ENCODE measurements at regions not wholly inside any gene's neighbourhood (a gene's known extent, or its start where the extent isn't known, plus 50 kb on each side); places are given as distances from the start of the nearest gene placed in this dataset.

GRCh38 chr3:17967111-17967510 lies 224.7 kb upstream of the TBC1D5 start:
- Mint-ChIP-seq H3K9me3 (ENCODE audit: insufficient read depth) (no peaks in the 10 kb centered on the region), H3K27me3 (peaks cover 13% of the 10 kb centered on the region), H3K4me1 (no peaks in the 10 kb centered on the region), H3K4me3 (no peak overlapping the region), H3K27ac (no peak overlapping the region)
- no peak overlapping the region for H2AFZ ChIP-seq (ENCODE audit: insufficient read depth, low read depth, low read length, poor library complexity, severe bottlenecking)
- no peak for TF ChIP-seq EZH2 (IDR thresholded peaks at IDR 0.05; ENCODE audit: borderline replicate concordance, insufficient read depth, low read depth, low read length, poor library complexity, severe bottlenecking)
- no peak for TF ChIP-seq CTCF (IDR thresholded peaks at IDR 0.05)
- H4K20me1 ChIP-seq (ENCODE audit: control insufficient read depth, insufficient read depth, low read length, poor library complexity, severe bottlenecking), result no peaks in the 10 kb centered on the region
- no peaks in the 10 kb centered on the region for H3K9me3 ChIP-seq (ENCODE audit: control extremely low read depth in 1 of 3, control insufficient read depth in 2 of 3, insufficient read depth in 1 of 3, low read length in 2 of 3)
- H3K27me3 ChIP-seq (replicated peaks in 1 of 4; ENCODE audit: control extremely low read depth in 1 of 4, control insufficient read depth in 3 of 4, insufficient read depth in 4 of 4, low read length in 3 of 4), result no peaks in the 10 kb centered on the region
- CTCF ChIA-PET, result no interaction called here
- H3K9ac ChIP-seq (ENCODE audit: low read length), result no peak overlapping the region
- H3K79me2 ChIP-seq (ENCODE audit: control insufficient read depth, insufficient read depth, low read length), result no peaks in the 10 kb centered on the region
- no peaks in the 10 kb centered on the region for H3K36me3 ChIP-seq (replicated peaks in 1 of 2; ENCODE audit: control extremely low read depth in 1 of 2, control insufficient read depth in 1 of 2, extremely low read depth in 1 of 2, insufficient read depth in 2 of 2, low read length in 1 of 2)
- POLR2A ChIA-PET, result no interaction called here
- H3K27ac ChIP-seq (ENCODE audit: low read length in 2 of 2), result no peak overlapping the region
- intact Hi-C loops (cut with micrococcal nuclease), result no loop called here
- H3K4me3 ChIP-seq (ENCODE audit: control extremely low read depth in 1 of 5, extremely low read depth in 1 of 5, insufficient read depth in 1 of 5, low read depth in 2 of 5, low read length in 4 of 5), result no peak overlapping the region
- ATAC-seq (ENCODE audit: low read depth) (no peak), DNase-seq (no peak)
- no peaks in the 10 kb centered on the region for H3K4me1 ChIP-seq (ENCODE audit: control insufficient read depth in 2 of 2, insufficient read depth in 2 of 2, low read length in 2 of 2)
- 95% methylated on average over 4 of the region's 5 CpGs for WGBS (ENCODE audit: insufficient coverage)
- H3K4me2 ChIP-seq (replicated peaks; ENCODE audit: low read depth, low read length, poor library complexity, severe bottlenecking), result no peak overlapping the region

- Histone ChIP-seq H4K20me1 (ENCODE audit: control insufficient read depth, insufficient read depth, low read length, poor library complexity, severe bottlenecking) (no peaks in the 10 kb centered on the region), H3K9me3 (ENCODE audit: control extremely low read depth in 1 of 3, control insufficient read depth in 2 of 3, insufficient read depth in 1 of 3, low read length in 2 of 3) (no peaks in the 10 kb centered on the region), H3K4me3 (ENCODE audit: control extremely low read depth in 1 of 5, extremely low read depth in 1 of 5, insufficient read depth in 1 of 5, low read depth in 2 of 5, low read length in 4 of 5) (no peak overlapping the region), H2AFZ (ENCODE audit: insufficient read depth, low read depth, low read length, poor library complexity, severe bottlenecking) (no peak overlapping the region), H3K9ac (ENCODE audit: low read length) (no peak overlapping the region), H3K27ac (ENCODE audit: low read length in 2 of 2) (no peak overlapping the region), H3K36me3 (replicated peaks in 1 of 2; ENCODE audit: control extremely low read depth in 1 of 2, control insufficient read depth in 1 of 2, extremely low read depth in 1 of 2, insufficient read depth in 2 of 2, low read length in 1 of 2) (no peaks in the 10 kb centered on the region), H3K79me2 (ENCODE audit: control insufficient read depth, insufficient read depth, low read length) (no peaks in the 10 kb centered on the region), H3K27me3 (replicated peaks in 1 of 4; ENCODE audit: control extremely low read depth in 1 of 4, control insufficient read depth in 3 of 4, insufficient read depth in 4 of 4, low read length in 3 of 4) (no peaks in the 10 kb centered on the region), H3K4me1 (ENCODE audit: control insufficient read depth in 2 of 2, insufficient read depth in 2 of 2, low read length in 2 of 2) (no peaks in the 10 kb centered on the region), H3K4me2 (replicated peaks; ENCODE audit: low read depth, low read length, poor library complexity, severe bottlenecking) (no peak overlapping the region)
- TF ChIP-seq CTCF (IDR thresholded peaks at IDR 0.05) (no peak), EZH2 (IDR thresholded peaks at IDR 0.05; ENCODE audit: borderline replicate concordance, insufficient read depth, low read depth, low read length, poor library complexity, severe bottlenecking) (no peak)
- Mint-ChIP-seq H3K27me3 (peaks cover 10% of the 10 kb centered on the region), H3K9me3 (ENCODE audit: insufficient read depth) (no peaks in the 10 kb centered on the region), H3K27ac (no peak overlapping the region), H3K4me1 (no peaks in the 10 kb centered on the region), H3K4me3 (no peak overlapping the region)
- no peak for ATAC-seq (ENCODE audit: low read depth)
- no peak for DNase-seq
- CTCF ChIA-PET, result no interaction called here
- POLR2A ChIA-PET, result no interaction called here
- WGBS (ENCODE audit: insufficient coverage), result no CpG with 5 or more reads among the region's 1 CpG
- intact Hi-C loops (cut with micrococcal nuclease), result no loop called here
These were observed 222.9 kb upstream of the TBC1D5 start for GRCh38 chr3:17965331-17965730.

Data from B cell (primary cell).